IPS DF 6.9 (cell line): ENCODE measurements at regions not wholly inside any gene's neighbourhood (a gene's known extent, or its start where the extent isn't known, plus 50 kb on each side); places are given as distances from the start of the nearest gene placed in this dataset.
"Not testable (repeated sequence)": the region's sequence is repeated elsewhere in the genome, so short reads cannot be mapped to it uniquely, and the experiment has no call there.

Source experiments
- DNase-seq: peaks from one replicate; pipeline ENCODE4 v3.0.0-alpha.2; 2013; ENCODE audit warnings: low read depth, low spot score
- H3K27ac ChIP-seq: one replicate; pipeline ENCODE4 v1.5.1; 2013; ENCODE audit warnings: low read length, control low read depth
- H3K27me3 ChIP-seq: 2 replicates; pipeline ENCODE4 v1.6.1; 2013; ENCODE audit warnings: mild to moderate bottlenecking, low read length; ENCODE audit not compliant: control insufficient read depth, insufficient read depth
- H3K36me3 ChIP-seq: 2 replicates; pipeline ENCODE4 v1.6.1; 2013; ENCODE audit warnings: low read length; ENCODE audit not compliant: control insufficient read depth, insufficient read depth
- H3K4me1 ChIP-seq: 2 replicates; pipeline ENCODE4 v1.6.1; 2013; ENCODE audit warnings: low read length; ENCODE audit not compliant: control insufficient read depth, insufficient read depth
- H3K4me3 ChIP-seq: 2 replicates; pipeline ENCODE4 v1.5.1; 2013; ENCODE audit warnings: mild to moderate bottlenecking, low read length
- H3K9me3 ChIP-seq: 2 replicates; pipeline ENCODE4 v1.6.1; 2013; ENCODE audit warnings: low read length, inconsistent platforms; ENCODE audit not compliant: control insufficient read depth, insufficient read depth
- WGBS: extraction: QIAGEN DNeasy Blood & Tissue Kit; methylation state at CpG from one replicate; pipeline ENCODE4 v1.1.7; 2013; ENCODE audit warnings: mixed read lengths, missing lambda C conversion rate; ENCODE audit not compliant: insufficient read length, insufficient coverage; 5-methylcytosine and 5-hydroxymethylcytosine counted together

DNA sequence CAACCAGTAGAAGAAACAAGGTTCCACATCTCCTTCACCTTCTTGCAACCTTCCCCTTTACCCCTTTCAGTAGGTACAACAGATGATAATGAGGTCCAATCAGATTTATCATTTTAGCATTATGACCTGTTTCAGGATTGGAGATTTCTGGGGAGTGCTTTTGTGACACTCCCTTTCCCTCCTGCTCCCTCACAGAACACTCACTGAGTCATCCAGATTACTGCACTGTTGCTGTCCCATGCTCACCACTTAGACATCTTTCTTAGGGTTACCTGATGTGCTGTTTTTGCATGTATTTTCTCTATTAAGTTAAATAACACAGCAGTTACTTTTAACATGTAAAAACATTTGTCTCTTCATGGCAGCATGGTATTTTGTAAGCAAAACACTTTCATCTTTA, 118.5 kb downstream of the MFSD1 start:
- Histone ChIP-seq H3K27me3 (no peaks in the 10 kb centered on the region), H3K36me3 (no peaks in the 10 kb centered on the region)

GRCh38 chr3:158925021-158925420, 123.2 kb downstream of the MFSD1 start:
- no peaks in the 10 kb centered on the region for H3K4me1 ChIP-seq
- H3K27me3 ChIP-seq, result no peaks in the 10 kb centered on the region; the same call in 1 of the 2 replicates
- DNase-seq, result no peak
- no CpG with 5 or more reads among the region's 5 CpGs for WGBS
- no peaks in the 10 kb centered on the region for H3K36me3 ChIP-seq
- no peaks in the 10 kb centered on the region for H3K9me3 ChIP-seq
- no peak overlapping the region for H3K27ac ChIP-seq
- no peak overlapping the region for H3K4me3 ChIP-seq

More for the DNA sequence above, 118.5 kb downstream of the MFSD1 start:
- H3K27ac ChIP-seq, result no peak overlapping the region
- no peak overlapping the region for H3K4me3 ChIP-seq
- no peaks in the 10 kb centered on the region for H3K4me1 ChIP-seq
- no peak for DNase-seq
- H3K9me3 ChIP-seq, result no peaks in the 10 kb centered on the region

- H3K4me3 ChIP-seq, result no peak overlapping the region
- H3K9me3 ChIP-seq, result no peaks in the 10 kb centered on the region
- H3K36me3 ChIP-seq, result no peaks in the 10 kb centered on the region
- H3K4me1 ChIP-seq, result no peaks in the 10 kb centered on the region
- no CpG with 5 or more reads among the region's 5 CpGs for WGBS
- H3K27ac ChIP-seq, result no peak overlapping the region
- DNase-seq, result no peak
- H3K27me3 ChIP-seq, result no peaks in the 10 kb centered on the region; the same call in 1 of the 2 replicates
These were observed 124.1 kb downstream of the MFSD1 start for GRCh38 chr3:158925828-158926494.

DNA sequence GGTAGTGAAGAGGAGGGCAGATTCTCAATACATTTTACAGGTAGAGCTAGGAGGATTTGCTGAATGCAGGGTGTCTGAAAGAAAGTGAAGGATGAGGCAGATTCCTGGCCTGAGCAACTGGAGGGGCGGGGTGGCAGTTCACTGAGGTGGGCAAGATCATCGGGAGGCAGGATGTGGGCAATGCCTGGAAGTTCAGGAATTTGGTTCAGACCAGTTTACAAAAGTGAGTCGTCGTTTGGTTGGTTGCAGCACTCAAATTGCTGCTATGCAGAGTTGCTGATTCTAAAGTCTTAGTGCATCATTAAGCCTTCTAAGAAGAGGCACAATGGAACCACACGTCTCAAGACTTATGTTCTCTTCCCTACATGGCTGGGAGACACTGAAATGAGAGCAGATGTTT, 134.0 kb downstream of the MFSD1 start:
- H3K27ac ChIP-seq, result no peak overlapping the region
- H3K9me3 ChIP-seq, result no peaks in the 10 kb centered on the region
- no peaks in the 10 kb centered on the region for H3K27me3 ChIP-seq
- H3K4me3 ChIP-seq, result no peak overlapping the region
- H3K4me1 ChIP-seq, result no peaks in the 10 kb centered on the region
- DNase-seq, result no peak
- no CpG with 5 or more reads among the region's 5 CpGs for WGBS
- no peaks in the 10 kb centered on the region for H3K36me3 ChIP-seq

GRCh38 chr3:158936530-158937113, 134.8 kb downstream of the MFSD1 start:
- no peaks in the 10 kb centered on the region for H3K4me1 ChIP-seq
- H3K4me3 ChIP-seq, result no peak overlapping the region
- no CpG with 5 or more reads among the region's 12 CpGs for WGBS
- H3K27me3 ChIP-seq, result no peaks in the 10 kb centered on the region
- no peaks in the 10 kb centered on the region for H3K9me3 ChIP-seq
- no peak for DNase-seq
- H3K27ac ChIP-seq, result no peak overlapping the region
- no peaks in the 10 kb centered on the region for H3K36me3 ChIP-seq

DNA sequence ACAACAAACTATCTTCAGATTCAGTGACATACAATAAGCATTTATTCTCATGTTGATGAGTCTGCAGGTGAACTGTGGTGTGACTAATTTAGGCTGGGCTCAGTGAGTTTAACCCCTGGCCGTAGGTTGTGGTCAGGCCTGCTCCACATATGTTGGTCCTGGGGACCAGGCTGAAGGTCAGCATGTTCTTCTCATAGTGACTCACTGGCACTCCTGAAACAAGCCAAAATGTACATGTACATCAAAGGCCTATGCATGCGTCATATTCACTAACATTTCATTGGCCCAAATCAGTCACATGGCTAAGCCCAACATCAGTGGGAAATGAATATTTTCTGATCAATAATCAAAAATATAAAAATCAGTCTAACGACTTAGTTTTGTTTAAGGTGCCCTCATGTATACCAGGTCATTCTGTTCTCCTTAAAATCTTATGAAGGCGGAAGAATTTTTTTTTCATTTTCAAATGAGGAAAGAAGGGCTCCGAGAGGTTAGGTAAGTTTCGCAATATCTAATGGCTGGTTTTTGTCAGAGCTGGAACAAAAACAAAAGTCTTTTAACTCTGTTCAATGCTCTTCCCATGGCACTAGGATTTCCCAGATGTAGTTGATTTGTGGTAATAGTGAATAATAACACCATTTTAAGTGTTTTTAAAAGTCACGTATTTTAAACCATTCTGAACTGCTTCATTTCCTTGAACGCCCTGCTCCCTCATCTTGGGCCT, 148.5 kb downstream of the MFSD1 start:
- Histone ChIP-seq H3K9me3 (no peaks in the 10 kb centered on the region), H3K27me3 (no peaks in the 10 kb centered on the region), H3K4me3 (no peak overlapping the region), H3K4me1 (0 out of 2 replicates have a peak, but pooled peaks cover 1% of the 10 kb centered on the region), H3K27ac (no peak overlapping the region), H3K36me3 (no peaks in the 10 kb centered on the region)
- DNase-seq, result no peak
- WGBS, result no CpG with 5 or more reads among the region's 8 CpGs

GRCh38 chr3:158953131-158953530, 151.3 kb downstream of the MFSD1 start:
- Histone ChIP-seq H3K27me3 (no peaks in the 10 kb centered on the region), H3K4me1 (0 out of 2 replicates have a peak, but pooled peaks cover 1% of the 10 kb centered on the region), H3K27ac (no peak overlapping the region), H3K36me3 (no peaks in the 10 kb centered on the region), H3K4me3 (no peak overlapping the region), H3K9me3 (no peaks in the 10 kb centered on the region)
- DNase-seq, result no peak
- no CpG with 5 or more reads among the region's 1 CpG for WGBS

DNA sequence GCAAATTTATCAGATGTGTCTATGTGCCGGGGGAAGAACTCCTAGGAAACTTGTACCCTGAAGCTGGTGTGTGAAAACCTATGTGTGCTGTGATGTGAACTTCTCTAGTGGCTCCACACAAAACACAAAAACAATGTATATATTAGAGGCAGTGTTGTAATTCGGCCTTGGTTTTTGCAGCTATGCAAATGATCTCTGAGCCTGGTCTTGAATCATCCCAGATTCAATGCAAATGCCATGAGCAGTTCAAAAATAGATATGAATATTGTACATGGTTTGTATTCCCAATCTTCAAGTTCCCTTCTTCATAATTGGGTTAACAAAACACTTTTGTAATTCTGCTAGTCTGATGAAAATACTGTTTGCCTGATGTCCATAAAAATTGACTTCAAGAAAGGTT, 152.6 kb downstream of the MFSD1 start:
- no peaks in the 10 kb centered on the region for H3K36me3 ChIP-seq
- no peaks in the 10 kb centered on the region for H3K27me3 ChIP-seq
- no peak overlapping the region for H3K4me3 ChIP-seq
- H3K9me3 ChIP-seq, result no peaks in the 10 kb centered on the region
- H3K4me1 ChIP-seq, result no peaks in the 10 kb centered on the region
- DNase-seq, result no peak
- no CpG with 5 or more reads among the region's 2 CpGs for WGBS
- no peak overlapping the region for H3K27ac ChIP-seq

GRCh38 chr3:158957777-158958176, 155.9 kb downstream of the MFSD1 start:
- DNase-seq, result not testable (repeated sequence)
- WGBS, result no CpG with 5 or more reads among the region's 1 CpG

DNA sequence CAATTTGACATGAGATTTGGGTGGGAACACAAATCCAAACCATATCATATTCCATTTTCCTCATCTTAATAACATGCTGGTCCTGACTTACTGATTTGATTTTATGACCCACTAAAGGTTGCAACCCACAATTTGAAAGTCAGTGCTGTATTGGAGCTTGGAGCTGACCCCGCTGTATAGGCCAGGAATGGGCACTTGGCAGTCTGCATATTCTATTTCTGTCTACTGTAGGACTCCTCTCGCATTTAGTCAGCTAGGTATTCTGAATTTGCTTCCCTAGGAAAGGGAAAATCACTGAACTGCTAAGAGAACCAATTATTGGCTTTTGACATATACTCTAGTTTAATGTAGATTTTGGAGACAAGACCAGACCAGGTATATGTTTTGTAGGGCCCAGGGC, 157.0 kb downstream of the MFSD1 start:
- no peaks in the 10 kb centered on the region; the same call in 1 of the 2 replicates for H3K9me3 ChIP-seq
- WGBS, result no CpG with 5 or more reads among the region's 2 CpGs
- DNase-seq, result no peak

More at GRCh38 chr3:158957777-158958176, 155.9 kb downstream of the MFSD1 start:
- H3K27me3 ChIP-seq, H3K27ac ChIP-seq, H3K4me3 ChIP-seq, H3K4me1 ChIP-seq, H3K9me3 ChIP-seq, H3K36me3 ChIP-seq: not testable (repeated sequence)

More for the DNA sequence above, 157.0 kb downstream of the MFSD1 start:
- Histone ChIP-seq H3K27me3 (no peaks in the 10 kb centered on the region), H3K27ac (no peak overlapping the region), H3K36me3 (no peaks in the 10 kb centered on the region), H3K4me1 (peaks cover 1% of the 10 kb centered on the region; the same call in 1 of the 2 replicates), H3K4me3 (no peak overlapping the region)
